GM12878 (cell line): ENCODE measurements at regions not wholly inside any gene's neighbourhood (a gene's known extent, or its start where the extent isn't known, plus 50 kb on each side); places are given as distances from the start of the nearest gene placed in this dataset.

Source experiments
- BACH1 ChIP-seq: fragments of 450-650 bp; IDR thresholded peaks from 2 replicates; pipeline ENCODE4 v1.6.1; 2017; ENCODE audit warnings: mild to moderate bottlenecking, borderline replicate concordance
- BCLAF1 ChIP-seq: fragments of 450-650 bp; IDR thresholded peaks from 2 replicates; pipeline ENCODE4 v1.6.1; 2017; ENCODE audit warnings: antibody characterized with exemption, mild to moderate bottlenecking, moderate library complexity
- E2F4 ChIP-seq: IDR thresholded peaks from 2 replicates; pipeline ENCODE4 v1.6.1; 2012; ENCODE audit warnings: low read depth, low read length, improper control_type of control experiment
- EGR1 ChIP-seq, 2 experiments: IDR thresholded peaks; 1 replicate in 1 of 2; 2 replicates in 1 of 2; pipeline ENCODE4 v1.6.1; 2011 to 2012; ENCODE audit warnings: low read depth in 2 of 2, low read length in 2 of 2, borderline replicate concordance in 1 of 2, mild to moderate bottlenecking in 1 of 2, moderate library complexity in 1 of 2
- FOS ChIP-seq: IDR thresholded peaks from 3 replicates; pipeline ENCODE4 v1.6.1; 2011; ENCODE audit warnings: borderline replicate concordance; ENCODE audit not compliant: insufficient read length; ENCODE audit errors: extremely low read depth
- GABPA ChIP-seq: IDR thresholded peaks from 2 replicates; pipeline ENCODE4 v1.6.1; 2014; ENCODE audit warnings: antibody characterized with exemption, low read depth, mild to moderate bottlenecking, inconsistent platforms
- HDAC2 ChIP-seq: fragments of 200-600 bp; sonication (generic); IDR thresholded peaks from 2 replicates; pipeline ENCODE4 v1.6.1; 2017
- IKZF2 ChIP-seq, 2 experiments: fragments of 450-650 bp; IDR thresholded peaks; 2 replicates each; pipeline ENCODE4 v1.6.1; 2017; ENCODE audit warnings: mild to moderate bottlenecking in 2 of 2, moderate library complexity in 2 of 2
- KDM1A ChIP-seq: fragments of 200-600 bp; sonication (generic); IDR thresholded peaks from 2 replicates; pipeline ENCODE4 v1.6.1; 2016; ENCODE audit warnings: borderline replicate concordance
- NR2C2 ChIP-seq: IDR thresholded peaks from 2 replicates; pipeline ENCODE4 v1.6.1; 2011; ENCODE audit warnings: borderline replicate concordance, low read depth; ENCODE audit not compliant: control insufficient read depth, insufficient read length
- NR2F1 ChIP-seq: fragments of 450-650 bp; conservative IDR thresholded peaks from 2 replicates; pipeline ENCODE4 v1.6.1; 2017; ENCODE audit warnings: mild to moderate bottlenecking
- PKNOX1 ChIP-seq: fragments of 450-650 bp; IDR thresholded peaks from 2 replicates; pipeline ENCODE4 v1.6.1; 2016; ENCODE audit warnings: mild to moderate bottlenecking
- STAT1 ChIP-seq: fragments of 450-650 bp; conservative IDR thresholded peaks from 2 replicates; pipeline ENCODE4 v1.6.1; 2014; ENCODE audit warnings: antibody characterized with exemption, mild to moderate bottlenecking

- TF ChIP-seq BCLAF1 (no peak), NR2C2 (no peak), NR2F1 (no peak), PKNOX1 (no peak), BACH1 (no peak), EGR1 (IDR thresholded peaks at IDR 0.05; ENCODE audit: borderline replicate concordance in 1 of 2, low read depth in 2 of 2, low read length in 2 of 2) (no peak), KDM1A (no peak), IKZF2 (IDR thresholded peaks at IDR 0.05) (no peak), STAT1 (no peak), E2F4 (no peak), HDAC2 (no peak), FOS (no peak), GABPA (no peak)
Observed at GRCh38 chr15:39444735-39445470, 136.0 kb upstream of the THBS1 start (continued).
